ENCODE measurements at regions not wholly inside any gene's neighbourhood (a gene's known extent, or its start where the extent isn't known, plus 50 kb on each side); places are given as distances from the start of the nearest gene placed in this dataset.

- Histone ChIP-seq H4K20me1 (ENCODE audit: insufficient read depth, low read length) (no peaks in the 10 kb centered on the region), H3K4me3 (replicated peaks in 1 of 3; ENCODE audit: low read depth in 2 of 3, low read length in 3 of 3) (no peak overlapping the region), H3K9ac (ENCODE audit: insufficient read depth, low read length, poor library complexity, severe bottlenecking) (no peak overlapping the region), H3K36me3 (replicated peaks in 1 of 2; ENCODE audit: control insufficient read depth in 1 of 2, insufficient read depth in 2 of 2, low read length in 2 of 2) (no peaks in the 10 kb centered on the region), H2AFZ (ENCODE audit: insufficient read depth, low read depth, low read length, poor library complexity, severe bottlenecking) (no peak overlapping the region), H3K27me3 (ENCODE audit: control insufficient read depth in 2 of 2, insufficient read depth in 2 of 2, low read length in 2 of 2) (no peaks in the 10 kb centered on the region), H3K79me2 (ENCODE audit: insufficient read depth, low read length) (no peaks in the 10 kb centered on the region), H3K27ac (ENCODE audit: low read depth in 1 of 2, low read length in 2 of 2) (no peak overlapping the region), H3K4me1 (ENCODE audit: control insufficient read depth in 1 of 2, insufficient read depth in 2 of 2, low read length in 2 of 2) (no peaks in the 10 kb centered on the region), H3K9me3 (replicated peaks in 1 of 2; ENCODE audit: control insufficient read depth in 1 of 2, insufficient read depth in 1 of 2, low read length in 2 of 2) (no peaks in the 10 kb centered on the region), H3K4me2 (replicated peaks; ENCODE audit: extremely low read depth, low read length, poor library complexity, severe bottlenecking) (no peak overlapping the region)
- no peak for TF ChIP-seq CTCF (IDR thresholded peaks at IDR 0.05)
- H3K4me1 Mint-ChIP-seq = no peaks in the 10 kb centered on the region
- H3K36me3 Mint-ChIP-seq = no peaks in the 10 kb centered on the region
- H3K4me3 Mint-ChIP-seq = no peak overlapping the region
- intact Hi-C loops (cut with micrococcal nuclease) = no loop called here
- no peak overlapping the region for H3K27ac Mint-ChIP-seq
- peaks cover 0 to 2% (median 0%) of the 10 kb centered on the region in 3 donors for H3K27me3 Mint-ChIP-seq (ENCODE audit: low read depth in 3 of 3)
- no peak for DNase-seq
- 73% methylated on average over 7 of the region's 11 CpGs for WGBS (ENCODE audit: insufficient coverage)
- peaks cover 0 to 5% (median 0%) of the 10 kb centered on the region in 7 donors for H3K9me3 Mint-ChIP-seq
Observed at GRCh38 chr20:39210341-39211036, 248.3 kb downstream of the DHX35 start.

GRCh38 chr20:39206899-39207564 is 244.9 kb downstream of the DHX35 start:
- WGBS (ENCODE audit: insufficient coverage) = 88% methylated on average over 1 of the region's 4 CpGs
- H3K79me2 ChIP-seq (ENCODE audit: insufficient read depth, low read length) = no peaks in the 10 kb centered on the region

More at GRCh38 chr20:39206899-39207564, 244.9 kb downstream of the DHX35 start:
- H3K9me3 ChIP-seq (replicated peaks in 1 of 2; ENCODE audit: control insufficient read depth in 1 of 2, insufficient read depth in 1 of 2, low read length in 2 of 2) = no peaks in the 10 kb centered on the region
- no peak for DNase-seq
- H3K4me3 ChIP-seq (replicated peaks in 1 of 3; ENCODE audit: low read depth in 2 of 3, low read length in 3 of 3) = no peak overlapping the region
- H2AFZ ChIP-seq (ENCODE audit: insufficient read depth, low read depth, low read length, poor library complexity, severe bottlenecking) = no peak overlapping the region
- no peaks in the 10 kb centered on the region for H3K4me1 ChIP-seq (ENCODE audit: control insufficient read depth in 1 of 2, insufficient read depth in 2 of 2, low read length in 2 of 2)
- no peak overlapping the region for H3K27ac ChIP-seq (ENCODE audit: low read depth in 1 of 2, low read length in 2 of 2)
- no peak overlapping the region for H3K27ac Mint-ChIP-seq
- no peak overlapping the region for H3K4me3 Mint-ChIP-seq
- peaks cover 0 to 5% (median 0%) of the 10 kb centered on the region in 7 donors for H3K9me3 Mint-ChIP-seq
- H4K20me1 ChIP-seq (ENCODE audit: insufficient read depth, low read length) = no peaks in the 10 kb centered on the region
- H3K27me3 ChIP-seq (ENCODE audit: control insufficient read depth in 2 of 2, insufficient read depth in 2 of 2, low read length in 2 of 2) = no peaks in the 10 kb centered on the region
- no peaks in the 10 kb centered on the region for H3K36me3 Mint-ChIP-seq
- H3K4me1 Mint-ChIP-seq = no peaks in the 10 kb centered on the region
- intact Hi-C loops (cut with micrococcal nuclease) = no loop called here
- TF ChIP-seq CTCF (IDR thresholded peaks at IDR 0.05) = no peak
- H3K4me2 ChIP-seq (replicated peaks; ENCODE audit: extremely low read depth, low read length, poor library complexity, severe bottlenecking) = no peak overlapping the region
- peaks cover 0 to 4% (median 1%) of the 10 kb centered on the region in 3 donors for H3K27me3 Mint-ChIP-seq (ENCODE audit: low read depth in 3 of 3)
- no peak overlapping the region for H3K9ac ChIP-seq (ENCODE audit: insufficient read depth, low read length, poor library complexity, severe bottlenecking)
- H3K36me3 ChIP-seq (replicated peaks in 1 of 2; ENCODE audit: control insufficient read depth in 1 of 2, insufficient read depth in 2 of 2, low read length in 2 of 2) = no peaks in the 10 kb centered on the region
